A549 (cell line): ENCODE measurements at regions not wholly inside any gene's neighbourhood (a gene's known extent, or its start where the extent isn't known, plus 50 kb on each side); places are given as distances from the start of the nearest gene placed in this dataset.

Experiments
- CBX8 ChIP-seq: fragments of 200-600 bp; sonication (generic); IDR thresholded peaks from 2 replicates; pipeline ENCODE4 v1.6.1; 2016
- CHD4 ChIP-seq: fragments of 200-600 bp; sonication (generic); IDR thresholded peaks from 2 replicates; pipeline ENCODE4 v1.6.1; 2016; ENCODE audit warnings: antibody characterized with exemption, mild to moderate bottlenecking, borderline replicate concordance
- EHMT2 ChIP-seq: fragments of 200-600 bp; sonication (generic); IDR thresholded peaks from 2 replicates; pipeline ENCODE4 v1.6.1; 2016; ENCODE audit warnings: antibody characterized with exemption, low read depth, mild to moderate bottlenecking, moderate library complexity
- ESRRA ChIP-seq: fragments of 150-350 bp; IDR thresholded peaks from 2 replicates; pipeline ENCODE4 v1.6.1; 2014; ENCODE audit warnings: mild to moderate bottlenecking, low read length, borderline replicate concordance
- JUN ChIP-seq, 2 experiments: fragments of >200 bp; sonication (Bioruptor Twin); formaldehyde crosslinking; IDR thresholded peaks; 2 replicates in 1 of 2; 3 replicates in 1 of 2; pipeline ENCODE4 v1.6.1; 2016 to 2017
- NR3C1 ChIP-seq: fragments of >200 bp; sonication (Bioruptor Twin); formaldehyde crosslinking; IDR thresholded peaks from 3 replicates; pipeline ENCODE4 v1.6.1; 2017
- POLR2A ChIP-seq: IDR thresholded peaks from 2 replicates; pipeline ENCODE4 v1.6.1; 2012; ENCODE audit warnings: mild to moderate bottlenecking, low read length
- RCOR1 ChIP-seq: fragments of 150-350 bp; IDR thresholded peaks from 2 replicates; pipeline ENCODE4 v1.6.1; 2014; ENCODE audit warnings: antibody characterized with exemption, low read length, low read depth
- RFX5 ChIP-seq: fragments of 450-650 bp; IDR thresholded peaks from 2 replicates; pipeline ENCODE4 v1.7.1; 2014; ENCODE audit warnings: antibody characterized with exemption, mild to moderate bottlenecking, moderate library complexity
- ZFP36 ChIP-seq: fragments of 450-650 bp; IDR thresholded peaks from 2 replicates; pipeline ENCODE4 v1.6.1; 2014; ENCODE audit warnings: borderline replicate concordance; ENCODE audit not compliant: partially characterized antibody
- TF ChIP-seq, protein P1 (sequence below): fragments of >200 bp; sonication (Bioruptor Twin); formaldehyde crosslinking; IDR thresholded peaks from 3 replicates; pipeline ENCODE4 v1.5.1; 2016
- TF ChIP-seq, protein P2 (sequence below): fragments of 200-600 bp; sonication (generic); IDR thresholded peaks from 2 replicates; pipeline ENCODE4 v1.6.1; 2016; ENCODE audit warnings: antibody characterized with exemption, mild to moderate bottlenecking, moderate library complexity
- TF ChIP-seq, protein P3 (sequence below): IDR thresholded peaks from 2 replicates; pipeline ENCODE4 v1.6.1; 2012

DNA sequence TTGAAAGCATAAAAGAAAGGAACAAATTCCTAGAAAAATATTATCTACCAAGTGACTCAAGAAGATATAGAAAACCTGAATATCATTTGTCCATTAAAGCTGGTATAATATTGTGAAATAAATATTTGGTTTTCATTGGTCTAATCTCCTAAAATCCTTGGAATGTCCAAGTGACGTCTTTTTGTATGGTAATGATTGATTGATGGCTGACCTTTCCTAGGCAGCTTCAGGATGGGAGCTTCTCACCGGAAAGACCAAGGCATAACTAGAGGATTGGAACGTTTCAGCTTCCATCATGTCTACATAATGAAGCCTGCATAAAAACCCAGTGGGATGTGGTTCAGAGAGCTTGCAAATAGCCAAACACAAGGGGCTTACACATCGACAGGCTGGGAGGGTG, 57.6 kb upstream of the MAN1A1 start:
- TF ChIP-seq, protein P1, sequence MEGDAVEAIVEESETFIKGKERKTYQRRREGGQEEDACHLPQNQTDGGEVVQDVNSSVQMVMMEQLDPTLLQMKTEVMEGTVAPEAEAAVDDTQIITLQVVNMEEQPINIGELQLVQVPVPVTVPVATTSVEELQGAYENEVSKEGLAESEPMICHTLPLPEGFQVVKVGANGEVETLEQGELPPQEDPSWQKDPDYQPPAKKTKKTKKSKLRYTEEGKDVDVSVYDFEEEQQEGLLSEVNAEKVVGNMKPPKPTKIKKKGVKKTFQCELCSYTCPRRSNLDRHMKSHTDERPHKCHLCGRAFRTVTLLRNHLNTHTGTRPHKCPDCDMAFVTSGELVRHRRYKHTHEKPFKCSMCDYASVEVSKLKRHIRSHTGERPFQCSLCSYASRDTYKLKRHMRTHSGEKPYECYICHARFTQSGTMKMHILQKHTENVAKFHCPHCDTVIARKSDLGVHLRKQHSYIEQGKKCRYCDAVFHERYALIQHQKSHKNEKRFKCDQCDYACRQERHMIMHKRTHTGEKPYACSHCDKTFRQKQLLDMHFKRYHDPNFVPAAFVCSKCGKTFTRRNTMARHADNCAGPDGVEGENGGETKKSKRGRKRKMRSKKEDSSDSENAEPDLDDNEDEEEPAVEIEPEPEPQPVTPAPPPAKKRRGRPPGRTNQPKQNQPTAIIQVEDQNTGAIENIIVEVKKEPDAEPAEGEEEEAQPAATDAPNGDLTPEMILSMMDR: no peak
- TF ChIP-seq, protein P2, sequence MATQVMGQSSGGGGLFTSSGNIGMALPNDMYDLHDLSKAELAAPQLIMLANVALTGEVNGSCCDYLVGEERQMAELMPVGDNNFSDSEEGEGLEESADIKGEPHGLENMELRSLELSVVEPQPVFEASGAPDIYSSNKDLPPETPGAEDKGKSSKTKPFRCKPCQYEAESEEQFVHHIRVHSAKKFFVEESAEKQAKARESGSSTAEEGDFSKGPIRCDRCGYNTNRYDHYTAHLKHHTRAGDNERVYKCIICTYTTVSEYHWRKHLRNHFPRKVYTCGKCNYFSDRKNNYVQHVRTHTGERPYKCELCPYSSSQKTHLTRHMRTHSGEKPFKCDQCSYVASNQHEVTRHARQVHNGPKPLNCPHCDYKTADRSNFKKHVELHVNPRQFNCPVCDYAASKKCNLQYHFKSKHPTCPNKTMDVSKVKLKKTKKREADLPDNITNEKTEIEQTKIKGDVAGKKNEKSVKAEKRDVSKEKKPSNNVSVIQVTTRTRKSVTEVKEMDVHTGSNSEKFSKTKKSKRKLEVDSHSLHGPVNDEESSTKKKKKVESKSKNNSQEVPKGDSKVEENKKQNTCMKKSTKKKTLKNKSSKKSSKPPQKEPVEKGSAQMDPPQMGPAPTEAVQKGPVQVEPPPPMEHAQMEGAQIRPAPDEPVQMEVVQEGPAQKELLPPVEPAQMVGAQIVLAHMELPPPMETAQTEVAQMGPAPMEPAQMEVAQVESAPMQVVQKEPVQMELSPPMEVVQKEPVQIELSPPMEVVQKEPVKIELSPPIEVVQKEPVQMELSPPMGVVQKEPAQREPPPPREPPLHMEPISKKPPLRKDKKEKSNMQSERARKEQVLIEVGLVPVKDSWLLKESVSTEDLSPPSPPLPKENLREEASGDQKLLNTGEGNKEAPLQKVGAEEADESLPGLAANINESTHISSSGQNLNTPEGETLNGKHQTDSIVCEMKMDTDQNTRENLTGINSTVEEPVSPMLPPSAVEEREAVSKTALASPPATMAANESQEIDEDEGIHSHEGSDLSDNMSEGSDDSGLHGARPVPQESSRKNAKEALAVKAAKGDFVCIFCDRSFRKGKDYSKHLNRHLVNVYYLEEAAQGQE: no peak
- no peak for TF ChIP-seq EHMT2
- no peak for TF ChIP-seq CHD4
- no peak for TF ChIP-seq ZFP36
- no peak for TF ChIP-seq ESRRA
- no peak for TF ChIP-seq RCOR1
- no peak for TF ChIP-seq JUN (IDR thresholded peaks at IDR 0.05)
- TF ChIP-seq, protein P3, sequence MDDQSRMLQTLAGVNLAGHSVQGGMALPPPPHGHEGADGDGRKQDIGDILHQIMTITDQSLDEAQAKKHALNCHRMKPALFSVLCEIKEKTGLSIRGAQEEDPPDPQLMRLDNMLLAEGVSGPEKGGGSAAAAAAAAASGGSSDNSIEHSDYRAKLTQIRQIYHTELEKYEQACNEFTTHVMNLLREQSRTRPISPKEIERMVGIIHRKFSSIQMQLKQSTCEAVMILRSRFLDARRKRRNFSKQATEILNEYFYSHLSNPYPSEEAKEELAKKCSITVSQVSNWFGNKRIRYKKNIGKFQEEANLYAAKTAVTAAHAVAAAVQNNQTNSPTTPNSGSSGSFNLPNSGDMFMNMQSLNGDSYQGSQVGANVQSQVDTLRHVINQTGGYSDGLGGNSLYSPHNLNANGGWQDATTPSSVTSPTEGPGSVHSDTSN: no peak
- TF ChIP-seq NR3C1: no peak
- no peak for TF ChIP-seq CBX8
- TF ChIP-seq RFX5: no peak
- TF ChIP-seq POLR2A: no peak
